Activated CD8-positive, alpha-beta memory T cell treated with anti-CD3 and anti-CD28 coated beads, Interleukin-2, amount 50 U/mL, for 48 hours (primary cell): ENCODE measurements at regions not wholly inside any gene's neighbourhood (a gene's known extent, or its start where the extent isn't known, plus 50 kb on each side); places are given as distances from the start of the nearest gene placed in this dataset.

ENCODE experiments used
- DNase-seq: peaks from one replicate; pipeline ENCODE4 v3.0.0-alpha.2; 2020

DNA sequence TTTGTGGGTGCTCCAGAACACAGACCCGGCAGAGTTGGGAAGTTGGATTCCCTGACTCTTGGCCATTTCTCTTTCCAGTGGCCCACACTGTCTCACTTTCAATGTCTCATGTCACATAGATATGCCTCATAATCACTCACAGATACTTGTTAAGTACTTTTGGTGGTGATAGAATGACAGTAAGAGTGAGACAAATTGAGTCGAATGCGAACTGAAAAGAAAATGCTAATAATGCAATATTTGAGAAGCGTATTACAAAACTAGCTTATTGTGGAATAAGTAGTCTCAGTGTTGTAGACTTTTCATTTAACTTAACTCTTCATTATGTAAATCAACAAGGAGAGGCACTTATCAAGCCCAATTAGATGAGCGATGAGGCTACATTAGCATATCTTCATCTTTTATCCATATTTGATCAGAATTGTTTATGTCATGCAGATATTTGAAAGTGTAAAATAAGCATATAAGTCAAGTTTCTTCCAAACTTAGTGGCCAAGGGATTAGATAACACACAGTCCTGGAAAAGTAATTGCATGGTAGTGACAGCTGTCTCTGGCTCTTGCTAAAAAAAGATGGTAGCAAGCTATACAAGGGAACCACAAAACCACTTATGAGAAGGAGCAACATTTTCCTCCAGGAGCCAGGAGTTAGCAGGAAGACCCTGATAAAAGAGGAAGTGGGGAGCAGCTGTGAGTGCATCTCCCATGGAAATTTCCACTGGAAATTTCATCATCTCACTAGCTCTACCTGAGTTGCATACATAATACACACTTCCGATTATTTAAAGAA, 243.6 kb downstream of the ARRDC4 start:
- no peak for DNase-seq

DNA sequence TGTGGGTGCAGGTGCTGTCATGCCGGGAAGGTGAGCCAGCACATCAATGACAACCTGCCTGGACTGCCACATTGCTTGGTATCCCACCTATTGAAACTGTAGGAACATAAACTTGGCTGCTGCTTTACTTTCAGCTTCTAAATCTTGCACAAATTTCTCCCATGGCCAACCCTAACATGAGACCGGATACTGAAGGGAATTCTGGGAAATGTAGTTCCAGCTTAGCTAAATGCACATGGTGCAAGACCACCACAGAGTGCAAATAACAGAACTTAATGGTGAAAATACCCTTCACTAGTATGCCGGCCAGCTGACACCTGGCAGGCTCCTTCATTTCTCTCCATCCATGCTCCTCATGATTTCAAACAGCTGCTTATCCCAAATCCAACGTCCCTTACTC, 247.4 kb downstream of the ARRDC4 start:
- DNase-seq = no peak

DNA sequence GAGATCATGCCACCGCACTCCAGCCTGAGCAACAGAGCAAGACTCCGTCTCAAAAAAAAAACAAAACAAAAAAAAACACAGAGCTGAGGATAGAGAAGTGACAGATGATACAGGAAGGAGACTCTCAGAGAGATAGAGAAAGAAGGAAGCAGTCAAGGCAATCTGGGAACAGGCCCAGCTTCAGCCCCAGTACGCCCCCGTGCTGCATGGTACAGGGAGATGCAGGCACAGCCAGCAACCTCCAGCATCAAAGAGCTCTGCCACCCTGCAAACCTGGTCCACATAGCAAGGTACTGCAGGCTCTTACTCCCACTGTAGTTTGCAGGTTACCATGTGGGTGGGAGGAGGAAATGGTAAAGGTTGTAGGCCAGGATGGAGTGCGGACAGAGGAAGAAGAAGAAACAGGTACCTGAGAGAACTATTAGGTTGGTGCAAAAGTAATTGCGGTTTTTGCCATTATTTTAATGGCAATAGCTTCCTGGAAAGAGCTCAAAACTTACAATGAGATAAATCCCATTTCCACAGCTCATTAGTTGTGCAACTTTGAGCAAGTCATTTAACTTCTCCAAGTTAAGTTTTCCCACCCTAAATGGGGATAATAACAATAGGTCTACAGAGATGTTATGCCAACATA, 253.0 kb downstream of the ARRDC4 start:
- DNase-seq = no peak

DNA sequence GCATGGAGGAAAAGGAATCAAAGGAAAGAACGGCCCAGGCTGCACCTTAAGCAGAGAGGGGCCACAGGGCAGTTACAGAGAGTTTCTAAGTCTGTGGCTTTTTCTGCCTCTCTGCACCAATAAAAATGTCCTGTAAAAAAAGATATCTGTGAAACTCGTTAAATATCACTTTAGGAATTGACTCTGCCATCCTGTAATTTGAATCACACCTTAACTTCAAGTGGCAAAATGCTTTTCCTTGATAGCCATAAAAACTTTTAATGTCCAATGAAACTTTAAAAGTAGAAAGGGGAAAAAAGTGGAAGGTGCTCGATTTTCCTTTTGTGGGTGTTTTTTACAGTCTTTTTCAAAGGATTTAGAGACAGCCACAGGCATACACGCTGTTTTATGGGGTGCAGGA, 255.7 kb downstream of the ARRDC4 start:
- DNase-seq = no peak

DNA sequence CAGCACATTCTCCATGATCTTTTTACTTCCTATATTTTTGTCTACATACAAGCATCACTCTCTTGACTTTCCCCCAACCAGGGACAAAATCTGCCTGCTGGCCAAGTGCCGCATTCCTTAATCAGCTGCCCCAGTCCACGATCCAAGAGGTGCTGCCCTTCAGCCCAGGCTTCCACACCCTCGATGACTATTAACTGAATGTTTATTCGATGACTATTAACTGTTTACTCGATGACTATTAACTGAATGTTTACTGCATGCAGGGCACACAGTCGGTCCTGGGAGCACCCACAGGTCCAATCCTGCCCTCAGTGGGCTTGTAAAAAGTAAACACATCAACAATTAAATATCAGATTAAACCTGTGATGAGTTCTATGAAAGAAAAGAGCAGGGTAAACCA, 256.9 kb downstream of the ARRDC4 start:
- DNase-seq = no peak

DNA sequence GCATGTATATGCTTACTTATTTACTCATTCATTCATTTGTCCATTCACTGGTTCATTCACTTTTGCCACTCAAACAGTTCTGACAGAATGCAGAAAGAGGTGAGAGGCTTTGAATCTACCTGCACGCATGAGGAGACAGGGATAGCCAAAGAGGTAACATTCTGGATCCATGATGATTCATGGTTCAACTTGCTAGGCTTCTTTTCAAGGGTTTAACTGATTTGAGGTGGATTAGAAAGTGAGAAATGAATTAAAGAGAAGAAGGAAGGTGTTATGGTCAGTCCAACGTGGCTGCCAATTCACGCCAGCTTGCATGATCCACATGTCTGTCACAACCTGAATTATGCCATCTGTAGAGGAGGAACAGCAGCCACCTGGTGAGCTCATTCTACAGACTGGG, 260.6 kb downstream of the ARRDC4 start:
- DNase-seq = no peak

DNA sequence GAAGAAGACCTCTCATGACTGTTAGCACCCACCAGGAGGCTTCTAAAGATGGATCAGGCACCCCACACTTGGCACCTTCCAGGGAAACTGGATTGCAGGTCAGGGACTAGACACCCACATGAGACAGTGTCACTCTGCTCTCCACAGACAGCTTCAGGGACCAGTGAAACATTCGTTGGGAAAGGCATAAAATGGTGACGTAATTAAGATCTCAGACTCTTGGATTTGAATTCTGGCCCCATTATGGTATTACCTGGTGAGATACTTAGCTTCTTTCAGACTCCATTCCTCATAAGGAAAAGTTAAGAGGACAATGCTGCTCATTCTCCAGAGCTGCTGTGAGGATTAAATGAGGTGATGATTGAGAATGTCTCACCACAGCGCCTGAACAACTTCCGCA, 261.1 kb downstream of the ARRDC4 start:
- no peak for DNase-seq

DNA sequence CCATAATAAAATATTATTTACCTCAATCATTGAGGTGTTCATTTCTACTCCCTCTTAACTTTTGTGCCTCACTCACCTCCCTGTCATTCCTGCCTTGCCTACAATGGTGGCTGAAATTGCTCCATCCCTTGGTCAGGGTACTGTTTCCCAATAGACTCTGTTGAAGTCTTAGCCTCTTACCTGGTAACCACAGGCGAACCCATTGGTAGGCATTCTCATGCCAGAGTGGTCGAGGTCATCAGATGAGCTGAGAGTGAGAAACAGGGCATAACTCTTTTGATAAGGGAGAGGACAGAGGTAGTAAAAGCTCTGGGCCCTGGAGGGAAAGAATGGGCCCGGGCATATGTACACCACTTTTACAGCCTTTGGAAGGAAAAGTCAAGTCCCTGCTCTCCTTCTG, 265.6 kb downstream of the ARRDC4 start:
- DNase-seq = no peak

DNA sequence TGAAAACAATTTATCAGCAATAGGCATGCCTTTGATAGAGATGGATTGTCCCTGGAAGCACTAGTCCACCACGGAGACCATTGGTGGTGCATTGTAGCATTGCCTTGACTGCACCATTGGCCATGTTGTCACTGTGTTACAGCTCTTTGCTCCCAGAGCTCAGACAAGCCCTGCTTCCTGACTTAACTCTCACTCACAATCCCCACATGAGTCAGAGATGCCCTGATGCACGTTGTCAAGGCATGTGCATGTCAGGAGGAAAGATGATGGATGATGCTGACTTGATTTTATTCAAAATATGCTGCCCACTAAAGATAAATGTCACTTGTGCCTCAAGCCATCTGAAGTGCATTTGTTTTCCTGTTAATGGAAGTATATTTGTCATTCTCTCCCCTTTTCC, 266.1 kb downstream of the ARRDC4 start:
- DNase-seq = no peak

DNA sequence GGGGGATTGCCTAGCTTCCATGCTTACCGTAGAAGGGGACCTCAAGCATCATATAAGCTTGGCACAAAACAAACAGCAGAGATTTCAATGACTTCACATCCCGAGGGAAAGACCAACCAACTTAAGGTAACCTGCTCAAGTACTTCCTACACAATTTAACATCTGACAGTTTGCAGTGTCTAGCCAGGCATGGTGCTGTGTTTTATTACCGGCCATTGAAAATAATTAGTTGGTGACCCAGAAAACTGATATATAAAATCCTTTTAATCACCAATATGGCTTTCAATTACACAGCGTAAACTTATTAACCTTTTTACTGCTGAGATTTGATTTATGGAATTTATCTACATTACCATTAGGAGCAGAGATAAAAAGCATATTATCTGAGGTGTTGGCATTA, 268.3 kb downstream of the ARRDC4 start:
- DNase-seq = no peak

DNA sequence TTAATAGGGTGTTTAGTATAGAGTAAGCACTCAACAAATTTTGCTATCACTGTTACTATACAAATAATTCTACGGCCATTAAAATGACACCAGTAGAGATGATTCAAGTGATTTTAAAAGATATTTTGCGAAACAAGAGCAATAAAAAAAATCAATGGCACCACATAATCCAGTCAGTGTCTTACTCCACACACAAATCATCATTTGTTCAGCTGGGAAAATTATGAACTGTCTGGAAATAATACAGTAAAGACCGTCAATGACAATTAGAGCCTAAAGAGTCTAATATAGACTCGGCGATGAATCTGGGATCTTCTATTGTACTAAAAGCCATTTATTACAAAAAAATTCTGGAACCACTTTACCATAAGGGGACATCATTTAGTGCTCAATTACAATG, 270.5 kb downstream of the ARRDC4 start:
- DNase-seq = no peak

DNA sequence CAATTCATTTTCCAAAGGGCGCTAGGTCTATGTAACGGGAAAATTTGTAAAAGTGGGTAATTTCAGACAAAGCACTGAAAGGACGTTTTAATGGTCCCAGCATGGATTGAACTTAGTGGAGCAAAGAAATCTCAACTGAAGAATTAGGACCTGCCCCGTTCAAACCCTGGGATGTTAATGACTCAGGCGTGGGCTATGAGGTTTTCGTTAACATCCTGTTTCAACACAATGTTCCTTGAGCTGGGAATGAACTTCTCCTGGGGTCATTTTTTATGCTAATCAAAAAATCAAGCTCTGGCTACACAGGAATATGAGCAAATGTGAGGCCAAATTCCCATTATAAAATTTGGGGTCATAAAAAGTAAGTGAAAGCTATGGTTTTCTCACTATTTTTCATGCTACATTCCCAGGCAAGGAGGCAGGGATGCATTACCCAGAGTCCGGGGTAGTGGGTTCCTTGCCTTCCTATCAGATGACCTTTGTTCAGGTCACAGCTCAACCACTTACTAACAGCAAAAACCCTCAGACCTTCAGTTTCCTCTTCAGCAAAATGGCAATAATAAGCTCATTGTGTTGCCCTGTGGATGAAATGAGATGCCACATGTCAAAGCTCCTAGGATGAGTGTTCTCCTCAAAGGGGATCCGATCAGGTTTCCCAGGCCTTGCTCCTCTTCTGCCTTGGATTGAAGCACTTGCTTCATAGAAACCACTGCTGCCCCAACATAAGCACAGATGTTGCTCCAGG, 271.4 kb downstream of the ARRDC4 start:
- no peak for DNase-seq

DNA sequence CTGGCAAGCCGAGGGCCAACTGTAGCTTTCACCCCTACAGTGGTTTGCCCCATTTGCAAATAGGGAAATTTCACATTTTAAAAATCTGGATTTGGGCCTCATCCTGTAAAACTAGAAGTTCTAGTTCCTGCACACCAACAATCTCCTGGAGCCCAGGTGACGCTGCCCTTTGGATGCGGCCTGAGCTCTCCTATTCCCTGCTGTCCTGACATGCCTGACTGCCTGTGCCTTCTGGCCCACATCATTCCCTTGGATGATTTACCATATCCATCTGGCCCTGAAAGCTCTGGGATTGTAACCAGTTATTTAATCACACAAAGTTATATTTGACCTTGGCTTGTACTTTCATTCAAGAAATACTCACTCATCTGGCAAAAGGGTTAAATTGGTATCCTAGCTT, 272.3 kb downstream of the ARRDC4 start:
- no peak for DNase-seq

DNA sequence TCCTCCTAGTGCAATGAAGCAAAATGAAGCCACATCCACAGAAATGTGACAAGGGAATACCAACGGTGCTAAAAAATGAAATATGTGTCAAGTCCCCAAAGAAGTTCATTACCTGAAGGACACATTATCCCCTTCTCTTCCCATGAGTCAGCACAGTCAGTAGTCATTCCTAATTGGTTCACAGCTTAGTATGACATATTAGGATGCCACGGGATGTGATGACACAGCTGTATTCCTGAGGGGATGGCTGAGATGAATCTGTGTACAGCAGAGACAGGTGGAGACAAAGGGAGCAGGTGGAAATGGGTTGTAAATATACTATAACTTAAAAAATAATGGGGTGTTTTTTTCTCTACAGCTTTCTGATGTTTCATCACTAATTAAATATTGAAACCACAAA, 273.4 kb downstream of the ARRDC4 start:
- DNase-seq = no peak

DNA sequence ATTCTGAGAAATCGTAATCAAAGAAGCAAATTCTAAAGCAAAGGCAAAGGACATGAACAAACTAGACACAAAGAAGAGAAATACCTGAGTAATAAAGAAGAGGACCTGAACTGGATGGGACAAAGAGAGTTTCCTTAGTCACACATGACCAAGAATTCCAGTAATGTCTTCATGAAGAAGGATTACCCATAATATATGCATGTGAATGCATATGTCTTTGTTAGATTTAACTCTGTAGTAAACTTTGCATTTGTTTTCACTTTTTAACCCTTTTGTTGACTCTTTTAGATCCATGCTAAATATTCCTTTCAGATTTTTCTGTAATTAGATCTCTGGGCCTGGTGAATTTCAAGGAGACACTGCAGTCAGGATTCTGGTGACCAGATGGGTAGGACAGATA, 279.8 kb downstream of the ARRDC4 start:
- DNase-seq = no peak

DNA sequence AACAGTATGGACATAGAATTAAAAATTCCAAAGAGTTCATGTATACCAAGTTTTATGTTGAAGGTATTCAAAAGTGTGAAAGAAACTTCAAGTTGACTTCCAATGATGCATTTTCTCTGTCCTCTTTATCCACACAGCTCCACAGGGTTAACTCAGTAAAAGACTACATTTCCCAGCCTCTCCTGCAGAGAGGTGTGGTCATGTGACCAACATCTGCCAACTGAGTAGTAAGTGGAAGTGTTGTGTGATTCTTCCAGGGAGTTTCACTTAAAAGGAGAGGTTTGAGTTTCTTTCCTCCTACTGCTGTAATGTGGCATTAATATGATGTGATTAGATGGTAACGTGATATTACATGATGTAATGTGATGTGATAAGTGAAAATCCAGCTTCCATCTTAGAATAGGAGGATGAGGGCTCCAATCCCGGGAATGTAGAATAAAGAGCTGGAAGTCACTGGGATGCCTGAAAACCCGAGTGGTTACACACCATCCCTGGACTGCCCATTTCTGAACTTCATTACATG, 280.6 kb downstream of the ARRDC4 start:
- DNase-seq = no peak

DNA sequence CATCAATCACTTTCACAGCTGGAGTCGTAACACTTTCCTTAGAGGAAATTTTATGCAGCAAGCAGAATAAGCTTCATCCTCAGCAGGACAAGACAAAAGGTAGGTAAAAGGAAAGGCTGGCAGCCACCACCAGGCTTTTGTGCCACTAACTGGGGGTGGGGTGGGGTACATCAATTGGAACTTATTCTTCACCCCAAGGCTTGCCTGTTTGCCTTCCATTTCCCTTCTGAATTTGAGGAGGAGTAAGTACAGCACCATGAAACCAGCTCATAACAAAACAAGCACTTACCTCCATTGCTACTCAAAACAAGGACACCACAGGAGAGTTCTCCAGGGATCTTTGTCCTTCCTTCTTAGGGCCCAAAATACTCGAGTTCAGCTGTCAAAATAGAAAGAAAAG, 296.8 kb downstream of the ARRDC4 start:
- DNase-seq = no peak

DNA sequence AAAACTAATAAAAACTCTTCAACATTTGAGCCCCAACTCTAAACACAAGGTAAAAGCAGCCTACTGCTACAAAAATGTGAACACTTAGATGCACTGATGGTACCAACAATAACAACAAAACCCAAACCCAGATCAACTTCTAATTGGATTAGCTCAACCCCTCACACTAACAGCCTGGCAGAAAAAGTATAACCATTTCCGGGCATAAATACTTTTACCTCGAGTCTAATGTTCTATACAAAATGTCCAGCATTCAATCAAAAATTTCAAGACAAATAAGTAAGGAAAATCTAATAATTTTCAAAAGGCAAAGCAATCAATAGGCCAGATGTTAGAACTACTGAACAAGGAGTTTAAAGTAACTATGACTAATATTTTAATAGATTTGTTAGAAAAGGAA, 303.3 kb downstream of the ARRDC4 start:
- DNase-seq = no peak

DNA sequence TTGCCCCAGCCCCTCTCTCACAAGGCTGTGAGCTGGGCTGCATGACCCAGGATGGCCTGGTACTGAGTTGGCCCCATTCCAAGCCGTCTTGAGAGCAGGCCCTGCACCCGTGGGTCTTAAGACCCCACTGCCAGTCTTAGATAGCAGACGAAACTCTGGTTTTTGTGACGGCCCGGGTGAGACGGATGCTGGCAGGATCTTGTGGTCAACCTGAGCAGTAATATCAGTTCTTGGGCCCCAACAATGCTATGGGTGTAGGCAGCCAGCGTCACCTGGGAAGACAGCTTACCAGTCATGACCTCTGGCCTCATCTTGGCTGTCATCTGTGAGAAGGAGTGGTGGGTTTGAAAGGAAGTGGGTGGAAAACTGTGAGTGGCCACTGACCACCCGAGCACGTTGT, 305.8 kb downstream of the ARRDC4 start:
- no peak for DNase-seq

DNA sequence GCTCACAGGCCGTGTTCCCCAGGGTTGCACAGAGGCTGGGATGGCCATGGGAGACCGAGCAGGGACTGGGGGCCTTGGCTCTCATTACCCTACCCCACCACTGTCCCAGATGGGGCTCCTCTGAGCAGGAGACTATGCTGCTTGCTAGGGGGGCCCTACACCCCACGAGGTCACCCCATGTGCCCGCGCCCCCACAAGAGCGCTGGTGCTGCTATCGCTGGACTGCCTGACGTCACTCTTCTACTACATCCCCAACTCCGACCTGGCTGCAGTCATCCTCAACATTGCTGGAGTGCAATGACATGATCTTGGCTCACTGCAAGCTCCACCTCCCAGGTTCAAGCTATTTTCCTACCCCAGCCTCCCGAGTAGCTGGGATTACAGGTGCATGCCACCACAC, 307.7 kb downstream of the ARRDC4 start:
- DNase-seq = no peak

DNA sequence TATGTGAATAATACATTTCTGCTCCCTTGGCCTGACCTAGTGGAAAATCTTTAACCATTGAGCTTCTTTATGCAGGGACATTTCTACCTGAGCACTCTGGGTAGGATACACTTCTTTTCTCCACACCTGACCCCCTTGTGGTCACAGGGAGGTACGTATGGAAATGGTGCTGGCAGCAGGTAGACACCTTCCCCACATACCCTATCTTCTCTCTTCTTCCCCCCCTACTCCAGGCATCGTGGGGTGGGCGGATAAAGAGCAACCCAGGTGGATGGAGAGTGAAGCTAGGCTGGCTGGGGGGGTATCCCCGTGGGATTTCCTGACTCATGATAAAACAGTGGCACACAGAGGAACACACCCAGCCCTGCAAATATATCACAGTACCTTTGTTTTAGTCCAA, 312.1 kb downstream of the ARRDC4 start:
- DNase-seq = no peak

DNA sequence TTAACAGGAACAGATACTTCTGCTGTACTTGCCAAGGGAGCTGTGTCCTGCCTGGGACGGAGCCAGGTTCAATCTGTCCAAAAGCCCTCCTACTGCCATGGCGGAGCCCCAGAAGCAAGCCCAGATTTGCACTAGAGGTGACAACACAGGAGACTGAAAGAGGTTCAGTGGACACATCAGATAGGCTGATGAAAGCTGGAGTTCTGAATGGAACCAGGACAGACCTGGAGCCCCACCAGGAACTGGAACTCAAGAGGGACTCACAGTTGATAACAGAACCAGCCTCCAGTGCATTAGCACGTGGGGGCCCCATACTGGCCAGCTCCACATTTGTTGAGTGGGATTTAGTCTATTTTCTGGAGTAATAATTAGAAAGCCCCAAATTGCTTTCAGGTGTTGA, 315.5 kb downstream of the ARRDC4 start:
- no peak for DNase-seq

DNA sequence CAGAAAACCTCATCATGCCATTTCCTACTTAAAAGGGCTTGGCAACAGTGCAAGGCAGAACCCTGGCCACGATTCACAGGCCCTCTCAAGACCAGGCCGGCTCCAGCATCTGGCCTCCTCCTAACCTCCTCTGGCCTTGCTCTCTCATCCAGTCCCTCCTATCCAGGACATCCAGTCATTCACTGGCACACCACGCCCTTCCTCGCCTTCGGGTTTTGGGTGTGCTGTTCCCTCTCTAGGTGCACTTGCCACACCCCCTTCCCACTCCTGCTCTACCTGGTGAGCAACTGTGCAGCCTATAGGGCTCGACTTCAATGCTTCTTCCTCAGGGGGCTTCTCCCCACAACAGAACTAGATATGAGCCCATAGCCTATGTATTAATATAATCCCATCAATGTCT, 317.1 kb downstream of the ARRDC4 start:
- no peak for DNase-seq
